ENCODE measurements at regions not wholly inside any gene's neighbourhood (a gene's known extent, or its start where the extent isn't known, plus 50 kb on each side); places are given as distances from the start of the nearest gene placed in this dataset.
A peak's percentile ranks its signal among the peaks of the same experiment; 100 is the strongest.

DNA sequence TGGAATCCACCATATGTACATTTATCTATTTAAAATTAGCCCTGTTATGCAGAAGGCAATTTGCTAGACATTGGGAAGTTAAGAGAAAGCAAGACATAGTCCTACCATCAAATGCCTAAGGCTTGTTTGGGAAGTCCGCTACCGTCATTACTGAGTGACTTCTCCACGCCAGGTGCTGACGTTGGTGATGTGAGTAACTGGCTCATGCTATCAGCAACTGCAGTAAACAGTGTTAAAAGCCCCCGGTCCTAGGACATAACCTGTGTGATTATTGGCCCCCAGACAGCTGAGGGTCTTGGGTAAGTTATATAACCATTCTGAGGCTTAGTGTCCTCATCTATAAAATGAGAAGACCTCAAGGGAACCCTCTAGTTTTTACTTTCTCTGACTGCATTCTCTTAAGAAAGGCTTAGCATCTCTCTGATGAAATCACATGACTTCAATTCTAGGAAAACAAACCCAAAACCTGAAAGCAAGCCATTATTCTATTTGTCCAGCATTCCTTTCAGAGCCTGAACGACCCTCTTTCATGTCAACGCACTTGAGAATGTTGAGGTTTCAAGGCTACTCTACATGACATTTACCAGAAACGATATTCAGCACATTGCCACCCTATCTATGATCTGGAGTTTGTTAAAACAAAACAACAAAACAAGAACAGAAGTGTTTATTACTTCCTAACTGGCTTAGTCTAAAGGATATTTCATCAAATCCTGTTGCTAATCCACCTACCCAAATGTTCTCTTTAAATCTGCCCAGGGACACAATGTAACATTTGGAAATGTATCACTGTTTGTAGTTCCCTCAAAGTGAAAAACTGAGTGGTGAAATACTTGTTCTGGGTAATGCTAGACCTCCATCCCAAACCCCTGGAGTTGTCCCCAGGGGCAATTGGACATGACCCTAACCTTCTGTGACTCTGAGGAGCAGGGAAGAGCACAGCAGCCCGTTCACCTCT, 133.8 kb downstream of the BTBD3 start:
- no peak overlapping the region for H3K4me3 ChIP-seq (replicated peaks in 1 of 3; ENCODE audit: low read depth in 2 of 3, low read length in 3 of 3)
- 95% methylated on average over 6 of the region's 9 CpGs for WGBS (ENCODE audit: insufficient coverage)
- peaks cover 0 to 6% (median 0%) of the 10 kb centered on the region in 7 donors for H3K9me3 Mint-ChIP-seq
- TF ChIP-seq, protein P1, sequence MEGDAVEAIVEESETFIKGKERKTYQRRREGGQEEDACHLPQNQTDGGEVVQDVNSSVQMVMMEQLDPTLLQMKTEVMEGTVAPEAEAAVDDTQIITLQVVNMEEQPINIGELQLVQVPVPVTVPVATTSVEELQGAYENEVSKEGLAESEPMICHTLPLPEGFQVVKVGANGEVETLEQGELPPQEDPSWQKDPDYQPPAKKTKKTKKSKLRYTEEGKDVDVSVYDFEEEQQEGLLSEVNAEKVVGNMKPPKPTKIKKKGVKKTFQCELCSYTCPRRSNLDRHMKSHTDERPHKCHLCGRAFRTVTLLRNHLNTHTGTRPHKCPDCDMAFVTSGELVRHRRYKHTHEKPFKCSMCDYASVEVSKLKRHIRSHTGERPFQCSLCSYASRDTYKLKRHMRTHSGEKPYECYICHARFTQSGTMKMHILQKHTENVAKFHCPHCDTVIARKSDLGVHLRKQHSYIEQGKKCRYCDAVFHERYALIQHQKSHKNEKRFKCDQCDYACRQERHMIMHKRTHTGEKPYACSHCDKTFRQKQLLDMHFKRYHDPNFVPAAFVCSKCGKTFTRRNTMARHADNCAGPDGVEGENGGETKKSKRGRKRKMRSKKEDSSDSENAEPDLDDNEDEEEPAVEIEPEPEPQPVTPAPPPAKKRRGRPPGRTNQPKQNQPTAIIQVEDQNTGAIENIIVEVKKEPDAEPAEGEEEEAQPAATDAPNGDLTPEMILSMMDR (IDR thresholded peaks at IDR 0.05), result no peak
- no peaks in the 10 kb centered on the region for H3K36me3 ChIP-seq (replicated peaks in 1 of 2; ENCODE audit: control insufficient read depth in 1 of 2, insufficient read depth in 2 of 2, low read length in 2 of 2)
- no peaks in the 10 kb centered on the region for H3K9me3 ChIP-seq (replicated peaks in 1 of 2; ENCODE audit: control insufficient read depth in 1 of 2, insufficient read depth in 1 of 2, low read length in 2 of 2)
- peaks cover 0 to 1% of the 10 kb centered on the region in 2 donors for H3K36me3 Mint-ChIP-seq
- peaks cover 30 to 32% of the 10 kb centered on the region in 2 donors for H3K4me1 ChIP-seq (ENCODE audit: control insufficient read depth in 1 of 2, insufficient read depth in 2 of 2, low read length in 2 of 2)
- H3K9ac ChIP-seq (ENCODE audit: insufficient read depth, low read length, poor library complexity, severe bottlenecking), result no peak overlapping the region
- no peaks in the 10 kb centered on the region for H4K20me1 ChIP-seq (ENCODE audit: insufficient read depth, low read length)
- H3K4me3 Mint-ChIP-seq, result no peak overlapping the region
- H3K27ac ChIP-seq (ENCODE audit: low read depth in 1 of 2, low read length in 2 of 2), result no peak overlapping the region
- H3K4me1 Mint-ChIP-seq, result peaks cover 39% of the 10 kb centered on the region
- no peak overlapping the region for H2AFZ ChIP-seq (ENCODE audit: insufficient read depth, low read depth, low read length, poor library complexity, severe bottlenecking)
- H3K4me2 ChIP-seq (replicated peaks; ENCODE audit: extremely low read depth, low read length, poor library complexity, severe bottlenecking), result no peak overlapping the region
- no peaks in the 10 kb centered on the region for H3K27me3 ChIP-seq (ENCODE audit: control insufficient read depth in 2 of 2, insufficient read depth in 2 of 2, low read length in 2 of 2)
- intact Hi-C loops (cut with micrococcal nuclease), result no loop called here
- DNase-seq, result no peak
- H3K27me3 Mint-ChIP-seq (ENCODE audit: low read depth in 3 of 3), result peaks cover 0 to 6% (median 0%) of the 10 kb centered on the region in 3 donors
- H3K27ac Mint-ChIP-seq, result no peak overlapping the region
- H3K79me2 ChIP-seq (ENCODE audit: insufficient read depth, low read length), result no peaks in the 10 kb centered on the region

DNA sequence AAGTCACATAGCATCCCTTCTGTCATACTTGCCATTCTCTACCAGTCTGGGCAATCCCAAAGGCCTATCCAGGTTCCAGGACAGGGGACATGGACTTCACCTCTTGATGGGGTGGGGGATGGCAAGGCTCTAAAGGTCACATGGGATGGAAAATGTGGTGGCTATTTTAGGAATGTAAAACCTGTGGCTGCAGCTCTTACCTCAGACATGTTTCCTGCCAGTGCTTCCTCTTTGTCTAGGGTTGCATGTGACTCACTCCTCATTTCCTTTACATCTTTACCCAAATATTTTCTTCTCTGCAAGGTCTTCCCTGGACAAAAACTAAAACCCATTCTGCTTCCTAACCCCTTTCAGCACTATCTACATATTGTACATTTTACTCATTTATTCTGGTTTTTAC, 135.7 kb downstream of the BTBD3 start:
- no peaks in the 10 kb centered on the region for H3K9me3 ChIP-seq (replicated peaks in 1 of 2; ENCODE audit: control insufficient read depth in 1 of 2, insufficient read depth in 1 of 2, low read length in 2 of 2)
- H3K4me1 ChIP-seq (ENCODE audit: control insufficient read depth in 1 of 2, insufficient read depth in 2 of 2, low read length in 2 of 2), result peaks cover 30 to 32% of the 10 kb centered on the region in 2 donors
- Mint-ChIP-seq H3K4me1 (peaks cover 39% of the 10 kb centered on the region), H3K9me3 (peaks cover 0 to 6% (median 0%) of the 10 kb centered on the region in 7 donors), H3K27me3 (ENCODE audit: low read depth in 3 of 3) (peaks cover 0 to 6% (median 0%) of the 10 kb centered on the region in 3 donors), H3K4me3 (peak overlapping the region in 1 of 2 donors; percentile 65), H3K27ac (peak overlapping the region in 5 of 7 donors; percentile 26 to 83 (median 66)), H3K36me3 (peaks cover 0 to 1% of the 10 kb centered on the region in 2 donors)
- peak overlapping the region; percentile 43 for H3K4me2 ChIP-seq (replicated peaks; ENCODE audit: extremely low read depth, low read length, poor library complexity, severe bottlenecking)
- intact Hi-C loops (cut with micrococcal nuclease), result no loop called here
- peak overlapping the region in 1 of 2 donors; percentile 25 for H3K27ac ChIP-seq (ENCODE audit: low read depth in 1 of 2, low read length in 2 of 2)
- TF ChIP-seq, protein P1 (IDR thresholded peaks at IDR 0.05), result no peak
- peak; percentile 40 to 69 (median 63) for DNase-seq
- H3K4me3 ChIP-seq (replicated peaks in 1 of 3; ENCODE audit: low read depth in 2 of 3, low read length in 3 of 3), result peak overlapping the region in 1 of 3 experiments; percentile 11
- H3K27me3 ChIP-seq (ENCODE audit: control insufficient read depth in 2 of 2, insufficient read depth in 2 of 2, low read length in 2 of 2), result no peaks in the 10 kb centered on the region
- no peak overlapping the region for H3K9ac ChIP-seq (ENCODE audit: insufficient read depth, low read length, poor library complexity, severe bottlenecking)
- no peak overlapping the region for H2AFZ ChIP-seq (ENCODE audit: insufficient read depth, low read depth, low read length, poor library complexity, severe bottlenecking)
- no peaks in the 10 kb centered on the region for H3K79me2 ChIP-seq (ENCODE audit: insufficient read depth, low read length)
- H3K36me3 ChIP-seq (replicated peaks in 1 of 2; ENCODE audit: control insufficient read depth in 1 of 2, insufficient read depth in 2 of 2, low read length in 2 of 2), result no peaks in the 10 kb centered on the region
- H4K20me1 ChIP-seq (ENCODE audit: insufficient read depth, low read length), result no peaks in the 10 kb centered on the region

Measured in CD14-positive monocyte (primary cell).